Naive thymus-derived CD4-positive, alpha-beta T cell (primary cell): ENCODE measurements at regions not wholly inside any gene's neighbourhood (a gene's known extent, or its start where the extent isn't known, plus 50 kb on each side); places are given as distances from the start of the nearest gene placed in this dataset.
"Not testable (repeated sequence)": the region's sequence is repeated elsewhere in the genome, so short reads cannot be mapped to it uniquely, and the experiment has no call there.

Experiments used
- ATAC-seq: fragments of 150-1000 bp; cut with Tn5 transposase; 2 replicates; pipeline ENCODE4 v1.10.0; 2021; ENCODE audit warnings: mild to moderate bottlenecking, moderate library complexity
- CTCF ChIA-PET: fragments of 350-600 bp; sonication (Branson Sonifier 250); formaldehyde crosslinking; loops from one replicate; lab custom pipeline; 2021; ENCODE audit warnings: antibody characterized with exemption; lab: Charles Lee
- POLR2A ChIA-PET: fragments of 350-600 bp; sonication (Branson Sonifier 250); formaldehyde crosslinking; loops from one replicate; lab custom pipeline; 2021; ENCODE audit warnings: antibody characterized with exemption, inconsistent platforms; lab: Charles Lee
- DNase-seq, 9 donors: peaks; one replicate each; pipeline versions ENCODE4 v3.0.0 to v3.0.0-alpha.2; 2020 to 2022; ENCODE audit warnings: mixed read lengths in 1 of 9
- H3K27ac ChIP-seq: one replicate; pipeline ENCODE4 v1.7.0; 2013; ENCODE audit warnings: mild to moderate bottlenecking, low read depth, low read length, moderate library complexity
- H3K27me3 ChIP-seq, 2 donors: one replicate each; pipeline ENCODE4 v1.7.0; 2013; ENCODE audit warnings: low read length in 2 of 2, mild to moderate bottlenecking in 2 of 2, moderate library complexity in 2 of 2; ENCODE audit not compliant: control insufficient read depth in 2 of 2, insufficient read depth in 2 of 2
- H3K36me3 ChIP-seq, 3 experiments: 1 replicate in 2 of 3; 2 replicates in 1 of 3; pipeline ENCODE4 v1.7.0; 2013; ENCODE audit warnings: low read length in 3 of 3, mild to moderate bottlenecking in 3 of 3, moderate library complexity in 1 of 3; ENCODE audit not compliant: insufficient read depth in 3 of 3, control insufficient read depth in 2 of 3
- H3K4me1 ChIP-seq, 2 donors: one replicate each; pipeline ENCODE4 v1.7.0; 2013; ENCODE audit warnings: low read length in 2 of 2, mild to moderate bottlenecking in 2 of 2, moderate library complexity in 1 of 2; ENCODE audit not compliant: control insufficient read depth in 2 of 2, insufficient read depth in 2 of 2
- H3K4me3 ChIP-seq: 2 replicates; pipeline ENCODE4 v1.7.0; 2013; ENCODE audit warnings: mild to moderate bottlenecking, low read length
- H3K9me3 ChIP-seq, 3 experiments: 1 replicate in 2 of 3; 2 replicates in 1 of 3; pipeline ENCODE4 v1.7.0; 2013; ENCODE audit warnings: low read length in 3 of 3; ENCODE audit not compliant: control insufficient read depth in 2 of 3
- H3K27ac Mint-ChIP-seq, 9 donors: one replicate each; pipeline ENCODE4 v1.8.0; 2020 to 2022; ENCODE audit warnings: mixed read lengths in 9 of 9, mild to moderate bottlenecking in 8 of 9, moderate library complexity in 5 of 9, inconsistent platforms in 2 of 9
- H3K27me3 Mint-ChIP-seq, 5 donors: one replicate each; pipeline ENCODE4 v1.8.0; 2021 to 2022; ENCODE audit warnings: mixed read lengths in 5 of 5, mild to moderate bottlenecking in 1 of 5
- H3K36me3 Mint-ChIP-seq, 5 donors: one replicate each; pipeline ENCODE4 v1.8.0; 2020 to 2022; ENCODE audit warnings: mixed read lengths in 5 of 5, mild to moderate bottlenecking in 3 of 5, inconsistent platforms in 1 of 5
- H3K4me1 Mint-ChIP-seq, 7 donors: one replicate each; pipeline ENCODE4 v1.8.0; 2020 to 2022; ENCODE audit warnings: mixed read lengths in 7 of 7, mild to moderate bottlenecking in 3 of 7, inconsistent platforms in 1 of 7
- H3K4me3 Mint-ChIP-seq, 10 donors: one replicate each; pipeline ENCODE4 v1.8.0; 2020 to 2022; ENCODE audit warnings: mild to moderate bottlenecking in 10 of 10, mixed read lengths in 10 of 10, moderate library complexity in 6 of 10, inconsistent platforms in 2 of 10
- H3K9me3 Mint-ChIP-seq, 11 donors: one replicate each; pipeline ENCODE4 v1.8.0; 2020 to 2022; ENCODE audit warnings: mixed read lengths in 11 of 11, mild to moderate bottlenecking in 4 of 11, inconsistent platforms in 1 of 11, moderate library complexity in 1 of 11
- intact Hi-C, 2 donors: fragments of 100-400 bp; cut with micrococcal nuclease; formaldehyde crosslinking; loops; one replicate each; pipeline ENCODE4 v1.15.1; 2023

- no peaks in the 10 kb centered on the region for H3K36me3 ChIP-seq
- no peaks in the 10 kb centered on the region for H3K9me3 ChIP-seq
- DNase-seq (no peak), ATAC-seq (no peak)
- no peak overlapping the region for H3K27ac ChIP-seq
- H3K36me3 Mint-ChIP-seq: peaks cover 0 to 10% (median 0%) of the 10 kb centered on the region in 5 donors
- peaks cover 0 to 15% (median 0%) of the 10 kb centered on the region in 5 donors for H3K27me3 Mint-ChIP-seq
- peaks cover 0 to 25% (median 13%) of the 10 kb centered on the region in 7 donors for H3K4me1 Mint-ChIP-seq
- no peaks in the 10 kb centered on the region for H3K27me3 ChIP-seq
- no peaks in the 10 kb centered on the region for H3K4me1 ChIP-seq
- CTCF ChIA-PET: interaction anchor here (0.7 kb wide), 1 partner anchor 372 kb away, joined by 3 read pairs; no protein-coding TSS in a partner anchor
- no peak overlapping the region for H3K4me3 Mint-ChIP-seq
- intact Hi-C loops: no loop called here
- no peak overlapping the region for H3K27ac Mint-ChIP-seq
- peaks cover 0 to 7% (median 0%) of the 10 kb centered on the region in 11 donors for H3K9me3 Mint-ChIP-seq
- H3K4me3 ChIP-seq: no peak overlapping the region
- POLR2A ChIA-PET: no interaction called here
These were observed 117.4 kb upstream of the MBNL1 start for GRCh38 chr3:152151216-152151876.

GRCh38 chr3:152151877-152152765, 116.6 kb upstream of the MBNL1 start:
- peaks cover 0 to 25% (median 13%) of the 10 kb centered on the region in 7 donors for H3K4me1 Mint-ChIP-seq
- not testable (repeated sequence) for H3K4me1 ChIP-seq, DNase-seq

GRCh38 chr3:152153115-152153514, 115.6 kb upstream of the MBNL1 start:
- H3K4me3 ChIP-seq, H3K27ac ChIP-seq, CTCF ChIA-PET, H3K36me3 Mint-ChIP-seq, intact Hi-C loops, DNase-seq, H3K27me3 ChIP-seq, H3K4me3 Mint-ChIP-seq, H3K4me1 ChIP-seq, POLR2A ChIA-PET, H3K27ac Mint-ChIP-seq, ATAC-seq, H3K36me3 ChIP-seq, H3K9me3 ChIP-seq, H3K9me3 Mint-ChIP-seq: not testable (repeated sequence)
- Mint-ChIP-seq H3K27me3 (peaks cover 0 to 21% (median 0%) of the 10 kb centered on the region in 5 donors), H3K4me1 (peaks cover 3 to 18% (median 11%) of the 10 kb centered on the region in 7 donors)

More at GRCh38 chr3:152151877-152152765, 116.6 kb upstream of the MBNL1 start:
- H3K4me3 ChIP-seq, H3K27ac ChIP-seq, intact Hi-C loops, H3K27me3 ChIP-seq, H3K36me3 ChIP-seq, POLR2A ChIA-PET, H3K36me3 Mint-ChIP-seq, ATAC-seq, H3K9me3 Mint-ChIP-seq, H3K27ac Mint-ChIP-seq, H3K4me3 Mint-ChIP-seq, CTCF ChIA-PET, H3K9me3 ChIP-seq: not testable (repeated sequence)
- peaks cover 0 to 17% (median 0%) of the 10 kb centered on the region in 5 donors for H3K27me3 Mint-ChIP-seq

- Histone ChIP-seq H3K9me3 (no peaks in the 10 kb centered on the region), H3K4me3 (no peak overlapping the region), H3K27ac (no peak overlapping the region), H3K36me3 (no peaks in the 10 kb centered on the region), H3K4me1 (no peaks in the 10 kb centered on the region), H3K27me3 (no peaks in the 10 kb centered on the region)
- Mint-ChIP-seq H3K4me3 (no peak overlapping the region), H3K36me3 (no peaks in the 10 kb centered on the region), H3K4me1 (peaks cover 0 to 4% (median under 1%) of the 10 kb centered on the region in 7 donors), H3K27ac (no peak overlapping the region), H3K9me3 (peaks cover 0 to 2% (median 0%) of the 10 kb centered on the region in 11 donors), H3K27me3 (peaks cover 0 to 18% (median 0%) of the 10 kb centered on the region in 5 donors)
- ChIA-PET CTCF (no interaction called here), POLR2A (no interaction called here)
- intact Hi-C loops: no loop called here
- DNase-seq: no peak
- no peak for ATAC-seq
These were observed 113.3 kb upstream of the MBNL1 start for GRCh38 chr3:152155246-152156020.

GRCh38 chr3:152156880-152157279, 111.8 kb upstream of the MBNL1 start:
- ChIA-PET POLR2A (no interaction called here), CTCF (interaction anchor here (0.5 kb wide), 1 partner anchor 154 kb away, joined by 4 read pairs; no protein-coding TSS in a partner anchor)
- peaks cover 0 to 21% (median 0%) of the 10 kb centered on the region in 5 donors for H3K27me3 Mint-ChIP-seq
- H3K4me3 Mint-ChIP-seq: no peak overlapping the region
- H3K9me3 Mint-ChIP-seq: peaks cover 0 to 2% (median 0%) of the 10 kb centered on the region in 11 donors
- no peak overlapping the region for H3K27ac Mint-ChIP-seq
- Histone ChIP-seq H3K27me3 (no peaks in the 10 kb centered on the region), H3K36me3 (no peaks in the 10 kb centered on the region), H3K4me1 (no peaks in the 10 kb centered on the region), H3K9me3 (no peaks in the 10 kb centered on the region), H3K4me3 (no peak overlapping the region), H3K27ac (no peak overlapping the region)
- ATAC-seq: no peak
- H3K4me1 Mint-ChIP-seq: peaks cover 0 to 3% (median 0%) of the 10 kb centered on the region in 7 donors
- intact Hi-C loops: no loop called here
- no peak for DNase-seq
- no peaks in the 10 kb centered on the region for H3K36me3 Mint-ChIP-seq

- intact Hi-C loops: no loop called here
- H3K27ac Mint-ChIP-seq: peak overlapping the region in 1 of 9 donors; percentile 51
- ATAC-seq (no peak), DNase-seq (no peak)
- peaks cover 0 to 2% (median 0%) of the 10 kb centered on the region in 11 donors for H3K9me3 Mint-ChIP-seq
- H3K27ac ChIP-seq: no peak overlapping the region
- ChIA-PET POLR2A (no interaction called here), CTCF (no interaction called here)
- peaks cover 0 to 3% (median 0%) of the 10 kb centered on the region in 7 donors for H3K4me1 Mint-ChIP-seq
- H3K27me3 ChIP-seq: no peaks in the 10 kb centered on the region
- no peaks in the 10 kb centered on the region for H3K4me1 ChIP-seq
- H3K36me3 Mint-ChIP-seq: no peaks in the 10 kb centered on the region
- H3K27me3 Mint-ChIP-seq: peaks cover 0 to 23% (median 0%) of the 10 kb centered on the region in 5 donors
- no peaks in the 10 kb centered on the region for H3K9me3 ChIP-seq
- no peak overlapping the region for H3K4me3 Mint-ChIP-seq
- H3K4me3 ChIP-seq: no peak overlapping the region
- no peaks in the 10 kb centered on the region for H3K36me3 ChIP-seq
These were observed 111.4 kb upstream of the MBNL1 start for GRCh38 chr3:152157337-152157736.
